Keratinocyte (primary cell): ENCODE measurements at regions not wholly inside any gene's neighbourhood (a gene's known extent, or its start where the extent isn't known, plus 50 kb on each side); places are given as distances from the start of the nearest gene placed in this dataset.

Experiments
- CTCF ChIP-seq, 3 experiments: IDR thresholded peaks in 1 of 3; conservative IDR thresholded peaks in 1 of 3; optimal IDR thresholded peaks in 1 of 3; 2 replicates in 2 of 3; 3 replicates in 1 of 3; pipeline versions ENCODE3 to v1.5.1; 2011; ENCODE audit warnings: low read length in 3 of 3, mild to moderate bottlenecking in 3 of 3, moderate library complexity in 2 of 3, control low read depth in 1 of 3, inconsistent platforms in 1 of 3; ENCODE audit not compliant: insufficient read depth in 2 of 3; ENCODE audit errors: extremely low read depth in 1 of 3
- EZH2 ChIP-seq: IDR thresholded peaks from one replicate; pipeline ENCODE4 v1.6.1; 2012; ENCODE audit warnings: inconsistent platforms, mild to moderate bottlenecking, low read length, moderate library complexity

GRCh38 chr2:121902616-121903015, 147.2 kb downstream of the TSN start:
- TF ChIP-seq CTCF (optimal IDR thresholded peaks at IDR 0.05 in 1 of 3, IDR thresholded peaks at IDR 0.05 in 1 of 3, conservative IDR thresholded peaks at IDR 0.05 in 1 of 3; ENCODE audit: extremely low read depth in 1 of 3, insufficient read depth in 2 of 3, low read length in 3 of 3), result no peak
- no peak for TF ChIP-seq EZH2
